ENCODE measurements at regions not wholly inside any gene's neighbourhood (a gene's known extent, or its start where the extent isn't known, plus 50 kb on each side); places are given as distances from the start of the nearest gene placed in this dataset.

- no peaks in the 10 kb centered on the region for H3K36me3 Mint-ChIP-seq
- H3K27ac Mint-ChIP-seq, result no peak overlapping the region
- H3K27me3 Mint-ChIP-seq, result no peaks in the 10 kb centered on the region
- no peaks in the 10 kb centered on the region for H3K4me1 Mint-ChIP-seq
- peaks cover 0 to 4% (median 4%) of the 10 kb centered on the region in 3 donors for H3K9me3 Mint-ChIP-seq
- no peak overlapping the region for H3K4me3 Mint-ChIP-seq
Measured at GRCh38 chr2:103656558-103656957, 894.7 kb downstream of the TMEM182 start.

- peaks cover 0 to 4% (median 4%) of the 10 kb centered on the region in 3 donors for H3K9me3 Mint-ChIP-seq
- H3K27ac Mint-ChIP-seq, result no peak overlapping the region
- H3K27me3 Mint-ChIP-seq, result no peaks in the 10 kb centered on the region
- H3K4me1 Mint-ChIP-seq, result no peaks in the 10 kb centered on the region
- no peaks in the 10 kb centered on the region for H3K36me3 Mint-ChIP-seq
- H3K4me3 Mint-ChIP-seq, result no peak overlapping the region
Measured at GRCh38 chr2:103660519-103660918, 898.7 kb downstream of the TMEM182 start.

GRCh38 chr2:103660947-103661346 is 899.1 kb downstream of the TMEM182 start:
- no peaks in the 10 kb centered on the region for H3K27me3 Mint-ChIP-seq
- no peaks in the 10 kb centered on the region for H3K4me1 Mint-ChIP-seq
- H3K27ac Mint-ChIP-seq, result no peak overlapping the region
- no peaks in the 10 kb centered on the region for H3K36me3 Mint-ChIP-seq
- no peak overlapping the region for H3K4me3 Mint-ChIP-seq
- peaks cover 0 to 5% (median 4%) of the 10 kb centered on the region in 3 donors for H3K9me3 Mint-ChIP-seq

- H3K27me3 Mint-ChIP-seq, result no peaks in the 10 kb centered on the region
- H3K27ac Mint-ChIP-seq, result no peak overlapping the region
- H3K4me1 Mint-ChIP-seq, result no peaks in the 10 kb centered on the region
- H3K4me3 Mint-ChIP-seq, result no peak overlapping the region
- H3K36me3 Mint-ChIP-seq, result no peaks in the 10 kb centered on the region
- peaks cover 0 to 4% (median 3%) of the 10 kb centered on the region in 3 donors for H3K9me3 Mint-ChIP-seq
Measured at GRCh38 chr2:103664690-103665089, 902.9 kb downstream of the TMEM182 start.

- H3K27ac Mint-ChIP-seq, result no peak overlapping the region
- H3K36me3 Mint-ChIP-seq, result no peaks in the 10 kb centered on the region
- peaks cover 0 to 10% (median 2%) of the 10 kb centered on the region in 3 donors for H3K9me3 Mint-ChIP-seq
- H3K4me3 Mint-ChIP-seq, result no peak overlapping the region
- no peaks in the 10 kb centered on the region for H3K4me1 Mint-ChIP-seq
- H3K27me3 Mint-ChIP-seq, result no peaks in the 10 kb centered on the region
Measured at GRCh38 chr2:103667335-103667884, 905.6 kb downstream of the TMEM182 start.

GRCh38 chr2:103669531-103669930 is 907.7 kb downstream of the TMEM182 start:
- Mint-ChIP-seq H3K27me3 (no peaks in the 10 kb centered on the region), H3K4me1 (no peaks in the 10 kb centered on the region), H3K27ac (no peak overlapping the region), H3K36me3 (no peaks in the 10 kb centered on the region), H3K9me3 (peaks cover 2 to 10% (median 3%) of the 10 kb centered on the region in 3 donors), H3K4me3 (no peak overlapping the region)
